SK-N-SH (cell line): ENCODE measurements at regions not wholly inside any gene's neighbourhood (a gene's known extent, or its start where the extent isn't known, plus 50 kb on each side); places are given as distances from the start of the nearest gene placed in this dataset.

Experiments used
- CTCF ChIP-seq: fragments of 200-600 bp; sonication (generic); IDR thresholded peaks from 2 replicates; pipeline ENCODE4 v1.6.1; 2017; ENCODE audit warnings: antibody characterized with exemption, mild to moderate bottlenecking, moderate library complexity
- EP300 ChIP-seq, 2 experiments: IDR thresholded peaks; 2 replicates each; pipeline versions ENCODE4 v1.4.0 to v1.6.1; 2012; ENCODE audit warnings: borderline replicate concordance in 1 of 2, low read depth in 1 of 2, low read length in 1 of 2
- EZH2phosphoT487 ChIP-seq: fragments of 200-600 bp; sonication (generic); IDR thresholded peaks from 2 replicates; pipeline ENCODE4 v1.6.1; 2017; ENCODE audit warnings: low read depth, mixed run types, mild to moderate bottlenecking, antibody characterized with exemption, moderate library complexity, borderline replicate concordance
- GABPA ChIP-seq: IDR thresholded peaks from 2 replicates; pipeline ENCODE4 v1.4.0; 2012; ENCODE audit warnings: low read depth, mild to moderate bottlenecking
- POLR2AphosphoS5 ChIP-seq: IDR thresholded peaks from 2 replicates; pipeline ENCODE4 v1.6.1; 2012; ENCODE audit warnings: low read depth, low read length
- RCOR1 ChIP-seq: fragments of 150-350 bp; IDR thresholded peaks from 2 replicates; pipeline ENCODE4 v1.6.1; 2017; ENCODE audit warnings: antibody characterized with exemption, low read length
- TAF1 ChIP-seq: IDR thresholded peaks from 2 replicates; pipeline ENCODE4 v1.6.1; 2012; ENCODE audit warnings: low read depth, mild to moderate bottlenecking, low read length, moderate library complexity, borderline replicate concordance
- YY1 ChIP-seq: IDR thresholded peaks from 2 replicates; pipeline ENCODE4 v1.4.0; 2012; ENCODE audit warnings: low read depth, mild to moderate bottlenecking

GRCh38 chr2:100217323-100217722 lies 74.9 kb upstream of the AFF3 start:
- TF ChIP-seq YY1 = no peak
- no peak for TF ChIP-seq EP300 (IDR thresholded peaks at IDR 0.05; ENCODE audit: borderline replicate concordance in 1 of 2, low read depth in 1 of 2, low read length in 1 of 2)
- TF ChIP-seq CTCF = no peak
- TF ChIP-seq RCOR1 = no peak
- TF ChIP-seq EZH2phosphoT487 = no peak
- no peak for TF ChIP-seq GABPA
- TF ChIP-seq POLR2AphosphoS5 = no peak
- TF ChIP-seq TAF1 = no peak
